Cardiac fibroblast (primary cell): ENCODE measurements at regions not wholly inside any gene's neighbourhood (a gene's known extent, or its start where the extent isn't known, plus 50 kb on each side); places are given as distances from the start of the nearest gene placed in this dataset.
A peak's percentile ranks its signal among the peaks of the same experiment; 100 is the strongest.

Experiments used
- DNase-seq, 2 donors: peaks; one replicate each; pipeline versions ENCODE4 v3.0.0 to v3.0.0-alpha.2; 2010; ENCODE audit warnings: low read depth in 2 of 2
- H3K4me3 ChIP-seq, 2 donors: replicated peaks in 1 of 2; 1 replicate in 1 of 2; 2 replicates in 1 of 2; pipeline ENCODE4 v1.5.1; 2011; ENCODE audit warnings: low read depth in 2 of 2, low read length in 2 of 2, mild to moderate bottlenecking in 2 of 2, moderate library complexity in 1 of 2
- CTCF ChIP-seq: IDR thresholded peaks from one replicate; pipeline ENCODE4 v1.5.1; 2011; ENCODE audit warnings: low read depth, mild to moderate bottlenecking, low read length, inconsistent platforms

- DNase-seq, result no peak
- TF ChIP-seq CTCF, result no peak
- H3K4me3 ChIP-seq, result no peak overlapping the region
These were observed 133.3 kb downstream of the MGAT5B start for GRCh38 chr17:77001487-77001886.

GRCh38 chr17:77002103-77003045 lies 134.2 kb downstream of the MGAT5B start:
- no peak overlapping the region for H3K4me3 ChIP-seq
- TF ChIP-seq CTCF, result no peak
- DNase-seq, result peak; percentile 52 to 84

GRCh38 chr17:77003699-77004098 lies 135.5 kb downstream of the MGAT5B start:
- peak in 1 of 2 donors; percentile 16 for DNase-seq
- H3K4me3 ChIP-seq, result no peak overlapping the region
- TF ChIP-seq CTCF, result no peak

GRCh38 chr17:77006971-77007649 lies 133.7 kb upstream of the SEC14L1 start:
- TF ChIP-seq CTCF, result no peak
- DNase-seq, result no peak
- no peak overlapping the region for H3K4me3 ChIP-seq

- no peak overlapping the region for H3K4me3 ChIP-seq
- no peak for TF ChIP-seq CTCF
- DNase-seq, result no peak
These were observed 130.9 kb upstream of the SEC14L1 start for GRCh38 chr17:77009877-77010276.

- TF ChIP-seq CTCF, result no peak
- no peak for DNase-seq
These were observed 130.1 kb upstream of the SEC14L1 start for GRCh38 chr17:77010667-77011066.

More at GRCh38 chr17:77010667-77011066, 130.1 kb upstream of the SEC14L1 start:
- no peak overlapping the region for H3K4me3 ChIP-seq
